A673 (cell line): ENCODE measurements at regions not wholly inside any gene's neighbourhood (a gene's known extent, or its start where the extent isn't known, plus 50 kb on each side); places are given as distances from the start of the nearest gene placed in this dataset.

ENCODE experiments used
- CTCF ChIP-seq: fragments of 300-800, 200-600 bp; sonication (generic); conservative IDR thresholded peaks from 2 replicates; pipeline ENCODE4 v1.5.1; 2017; ENCODE audit warnings: low read depth, mild to moderate bottlenecking, antibody characterized with exemption, low read length, moderate library complexity, mixed read lengths
- EZH2 ChIP-seq: fragments of 200-600 bp; sonication (generic); IDR thresholded peaks from 2 replicates; pipeline ENCODE4 v1.6.1; 2017; ENCODE audit warnings: borderline replicate concordance, low read depth, mild to moderate bottlenecking, mixed read lengths, antibody characterized with exemption, low read length; ENCODE audit not compliant: poor library complexity, severe bottlenecking

- TF ChIP-seq CTCF (no peak), EZH2 (no peak)
Observed at GRCh38 chr1:30362603-30362990, 360.8 kb downstream of the MATN1 start.
